ENCODE measurements at regions not wholly inside any gene's neighbourhood (a gene's known extent, or its start where the extent isn't known, plus 50 kb on each side); places are given as distances from the start of the nearest gene placed in this dataset.
"Not testable (repeated sequence)": the region's sequence is repeated elsewhere in the genome, so short reads cannot be mapped to it uniquely, and the experiment has no call there.

- no peak for DNase-seq
Measured at GRCh38 chr12:24664161-24664880, 284.6 kb downstream of the BCAT1 start.

DNA sequence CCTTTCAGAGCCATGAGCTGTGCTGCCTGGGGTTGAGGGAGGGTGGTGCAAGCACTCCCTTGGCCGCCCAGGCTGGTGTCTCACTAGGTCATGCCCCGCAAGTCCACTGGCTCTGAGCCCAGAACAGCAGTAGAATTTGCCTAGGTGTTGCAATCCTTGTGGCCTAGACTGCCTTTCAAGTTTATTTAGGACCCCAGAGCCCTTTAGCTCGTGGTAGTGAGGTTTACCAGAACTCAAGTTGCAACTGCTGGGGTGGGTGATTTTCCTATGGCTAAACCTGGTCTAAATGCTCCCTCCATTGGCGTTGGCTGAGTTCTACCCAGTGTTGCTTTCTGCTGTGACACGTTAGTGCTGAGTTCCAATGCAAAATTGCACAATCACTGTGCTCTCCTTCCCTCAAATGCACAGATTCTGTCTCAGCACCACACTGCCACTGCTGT lies 287.2 kb downstream of the BCAT1 start:
- no peak for DNase-seq

GRCh38 chr12:24659016-24659415 lies 289.9 kb downstream of the BCAT1 start:
- no peak for DNase-seq

DNA sequence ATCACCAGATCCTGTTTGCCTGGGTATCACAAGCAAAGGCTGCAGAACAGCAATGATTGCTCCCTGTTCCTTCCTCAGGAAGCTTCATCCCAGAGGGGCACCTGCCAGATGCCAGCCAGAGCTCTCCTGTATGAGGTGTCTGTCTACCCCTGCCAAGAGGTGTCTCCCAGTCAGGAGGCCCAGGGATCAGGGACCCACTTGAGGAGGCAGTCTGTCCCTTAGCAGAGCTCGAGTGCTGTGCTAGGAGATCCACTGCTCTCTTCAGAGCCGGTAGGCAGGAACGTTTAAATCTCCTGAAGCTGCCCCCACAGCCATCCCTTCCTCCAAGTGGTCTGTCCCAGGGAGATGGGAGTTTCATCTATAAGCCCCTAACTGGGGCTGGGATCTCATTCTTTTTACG lies 294.6 kb downstream of the BCAT1 start:
- not testable (repeated sequence) for DNase-seq

DNA sequence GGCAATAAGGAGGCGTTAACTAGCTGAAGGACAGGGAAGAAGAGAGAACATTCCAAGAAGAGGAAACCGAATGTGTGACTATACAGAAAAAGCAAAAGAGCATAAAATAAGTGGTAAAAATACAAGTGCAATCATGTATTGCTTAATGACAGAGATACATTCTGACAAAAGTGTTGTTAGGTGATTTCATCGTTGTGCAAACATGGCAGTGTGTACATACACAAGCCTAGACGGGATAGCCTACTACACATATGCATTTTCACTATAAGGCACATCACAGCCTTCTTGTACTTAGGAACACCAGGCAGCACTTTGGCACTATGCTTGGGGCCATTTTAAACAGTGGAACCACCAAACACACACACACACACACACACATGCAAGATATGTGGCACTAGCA lies 299.3 kb downstream of the BCAT1 start:
- DNase-seq: no peak

DNA sequence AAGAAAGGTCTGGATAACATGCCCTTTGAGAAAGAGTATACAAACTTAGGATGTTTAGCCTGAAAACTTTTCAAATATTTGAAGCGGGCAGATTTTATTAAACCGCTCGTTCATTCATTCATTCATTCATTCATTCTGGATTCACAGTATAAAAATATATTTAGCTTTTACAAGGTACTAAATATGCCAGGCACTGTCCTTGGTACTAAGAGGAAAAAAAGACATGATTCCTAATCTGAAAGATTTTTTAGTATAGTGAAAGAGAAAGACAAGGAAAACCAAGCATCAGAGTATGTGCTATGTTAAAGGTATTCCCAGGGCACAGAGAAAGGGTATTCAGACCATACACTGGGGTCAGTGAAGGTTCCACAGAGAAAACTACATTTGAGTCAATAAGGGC lies 299.7 kb downstream of the BCAT1 start:
- DNase-seq: no peak

DNA sequence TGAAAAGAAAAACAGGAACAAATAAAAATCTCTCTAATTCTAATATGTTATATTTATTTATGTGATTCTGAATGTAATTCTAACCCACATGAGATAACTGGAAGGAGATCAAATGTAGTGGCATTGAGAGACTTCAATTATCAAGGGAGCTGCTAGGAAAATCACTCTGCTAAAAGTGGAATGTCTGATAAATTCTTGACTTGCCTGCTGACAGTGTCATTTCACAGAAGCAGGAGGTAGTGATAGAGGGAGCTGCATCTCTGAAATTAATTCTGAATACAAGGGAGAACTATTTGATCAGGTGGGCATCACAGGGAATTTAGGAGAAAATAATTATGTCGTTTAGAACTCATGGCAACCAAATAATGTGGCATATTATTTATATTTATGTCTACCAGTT lies 303.6 kb downstream of the BCAT1 start:
- no peak for DNase-seq

GRCh38 chr12:24643120-24644119 lies 305.5 kb downstream of the BCAT1 start:
- no peak for DNase-seq

DNA sequence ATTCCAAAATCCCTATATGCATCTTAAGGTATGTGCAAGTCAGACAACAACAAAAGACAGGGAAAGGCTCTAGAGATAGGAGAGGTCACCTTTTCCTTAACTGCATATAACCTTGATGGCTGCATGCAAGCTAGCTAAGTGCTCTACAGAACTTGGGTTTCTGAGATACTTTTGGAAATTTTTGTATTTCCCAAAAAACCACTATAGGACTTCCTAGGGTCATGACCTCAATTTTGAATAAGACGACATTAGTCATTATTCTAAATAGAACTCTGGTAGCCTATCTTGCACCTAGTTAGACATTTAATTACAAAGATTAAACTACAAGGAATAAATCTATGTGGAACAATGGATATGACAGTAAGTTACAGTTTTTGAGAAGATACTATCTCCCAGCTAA lies 309.3 kb downstream of the BCAT1 start:
- DNase-seq: no peak

DNA sequence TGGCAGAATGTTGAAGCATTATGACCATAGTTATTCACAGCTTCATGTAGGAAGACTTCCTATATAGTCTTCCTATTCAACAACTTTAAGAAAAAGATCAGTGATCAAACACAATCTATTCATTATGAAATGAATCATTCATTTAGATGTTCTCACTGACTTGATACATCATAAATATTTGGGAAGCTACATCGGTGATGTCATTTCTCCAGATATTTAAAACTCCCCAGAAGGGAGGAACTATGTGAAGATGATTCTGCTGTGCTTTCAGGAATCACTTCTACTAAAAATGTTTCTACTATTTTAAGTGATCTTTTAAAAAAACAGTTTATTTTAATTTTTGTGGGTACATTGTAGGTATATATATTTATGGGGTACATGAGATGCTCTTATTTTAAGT lies 316.4 kb downstream of the BCAT1 start:
- no peak for DNase-seq

DNA sequence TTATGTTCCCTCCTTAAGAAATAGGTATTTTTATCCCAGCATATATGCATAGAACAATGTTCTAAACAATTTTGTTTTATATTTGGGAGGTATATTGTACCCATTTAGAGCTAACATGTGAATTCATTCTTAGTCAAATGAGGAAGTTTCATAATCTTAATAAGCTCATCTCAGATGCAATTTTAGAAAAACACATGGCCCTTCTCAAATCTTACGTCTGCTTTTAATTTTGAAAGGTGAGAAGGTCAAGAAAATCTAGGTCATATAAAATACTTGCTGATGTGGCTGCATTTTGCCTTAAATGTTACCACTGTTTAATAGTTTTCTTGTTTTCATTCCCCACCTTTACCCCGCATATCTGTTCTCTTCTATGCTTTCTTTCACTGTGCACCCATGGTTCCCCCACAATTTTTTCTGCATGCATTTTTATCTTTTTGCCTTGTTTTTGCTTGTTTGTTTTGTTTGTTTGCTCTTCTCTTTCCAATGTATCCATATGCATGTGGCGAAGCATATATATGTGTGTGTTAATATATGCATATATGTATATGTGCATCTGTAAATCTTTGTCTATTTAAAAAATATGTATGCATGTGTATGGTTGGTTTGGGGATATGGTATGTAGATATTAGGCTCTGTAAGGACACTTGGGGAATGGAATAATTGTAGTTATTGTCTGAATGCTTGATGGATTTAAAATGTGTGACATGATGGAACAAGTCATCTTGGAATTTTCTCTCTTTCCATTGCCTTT lies 317.1 kb downstream of the BCAT1 start:
- DNase-seq: no peak

- DNase-seq: no peak
Measured at GRCh38 chr12:24630856-24631255, 318.0 kb downstream of the BCAT1 start.

GRCh38 chr12:24630446-24630845 lies 318.5 kb downstream of the BCAT1 start:
- DNase-seq: no peak

GRCh38 chr12:24625103-24625502 lies 323.8 kb downstream of the BCAT1 start:
- no peak for DNase-seq

GRCh38 chr12:24619954-24620353 lies 328.9 kb downstream of the BCAT1 start:
- DNase-seq: not testable (repeated sequence)

DNA sequence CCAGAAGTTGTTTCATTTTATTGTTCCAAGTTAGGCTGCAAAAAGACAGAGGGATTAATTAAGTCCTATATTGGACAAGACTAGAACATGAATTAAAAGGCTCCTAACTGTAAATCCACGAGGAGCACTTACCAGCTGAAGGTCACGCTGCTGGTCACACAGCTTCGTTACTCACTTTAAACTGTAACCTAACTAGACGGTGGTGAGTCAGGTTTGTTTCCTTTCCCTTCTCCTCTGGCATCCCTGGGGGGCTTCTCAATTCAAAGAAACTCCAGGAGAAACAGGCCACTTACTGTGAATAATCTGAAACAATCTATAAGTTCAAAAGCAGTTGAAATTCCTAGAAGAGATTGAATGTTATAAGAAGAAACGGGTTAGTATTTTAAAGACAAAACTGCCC lies 331.4 kb downstream of the BCAT1 start:
- DNase-seq: no peak

DNA sequence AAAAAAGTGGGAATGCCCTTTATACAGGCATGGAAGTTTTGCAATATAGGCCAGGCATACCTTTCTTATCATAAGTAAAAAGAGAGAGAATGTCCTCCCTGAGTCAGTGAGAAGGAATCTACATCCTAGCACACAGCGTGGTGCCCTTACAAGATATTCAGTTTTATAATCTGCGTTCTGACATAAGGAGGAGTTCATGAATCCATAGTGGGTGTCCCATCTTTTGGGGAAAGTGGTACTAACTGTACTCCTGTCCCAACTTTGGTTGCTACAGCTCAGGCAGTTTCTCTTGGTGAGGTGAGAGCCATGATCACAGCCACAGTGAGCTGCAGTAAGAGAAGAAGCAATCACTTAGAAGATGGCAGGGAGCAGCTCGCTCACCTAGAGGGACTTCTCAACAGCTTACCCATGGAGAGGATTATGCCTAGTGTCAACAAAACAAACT lies 332.9 kb downstream of the BCAT1 start:
- DNase-seq: no peak

DNA sequence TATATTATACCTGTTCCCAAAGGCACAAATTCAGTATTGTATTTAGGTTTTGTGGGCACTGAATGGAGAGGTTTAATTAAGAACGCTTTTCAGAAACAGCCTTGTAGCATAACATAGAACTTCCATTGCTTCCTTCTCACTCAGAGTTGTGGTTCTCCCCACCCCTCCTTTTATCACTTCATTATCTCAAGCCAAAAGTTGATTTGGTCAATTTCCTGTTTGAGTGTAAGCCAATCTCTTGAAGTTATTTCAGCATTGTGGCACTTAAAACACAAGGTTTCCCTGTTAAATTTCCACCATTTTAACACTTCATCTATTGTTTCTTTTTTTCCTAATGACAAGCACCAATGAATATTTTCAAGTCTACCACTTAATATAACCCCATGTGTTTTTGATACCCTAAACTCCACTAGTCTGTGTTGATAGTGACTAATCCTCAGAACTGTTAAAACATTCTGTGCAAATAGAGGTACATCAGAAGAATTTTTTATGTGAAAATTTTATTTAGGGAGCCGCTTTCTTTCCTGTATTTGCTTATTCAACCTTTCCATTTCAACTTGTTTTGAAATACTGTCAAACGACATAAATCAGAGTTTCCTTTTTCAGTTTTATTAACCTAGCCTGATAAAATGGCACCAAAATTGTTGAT lies 340.1 kb downstream of the BCAT1 start:
- DNase-seq: no peak

GRCh38 chr12:24608108-24608507 lies 340.8 kb downstream of the BCAT1 start:
- DNase-seq: no peak

DNA sequence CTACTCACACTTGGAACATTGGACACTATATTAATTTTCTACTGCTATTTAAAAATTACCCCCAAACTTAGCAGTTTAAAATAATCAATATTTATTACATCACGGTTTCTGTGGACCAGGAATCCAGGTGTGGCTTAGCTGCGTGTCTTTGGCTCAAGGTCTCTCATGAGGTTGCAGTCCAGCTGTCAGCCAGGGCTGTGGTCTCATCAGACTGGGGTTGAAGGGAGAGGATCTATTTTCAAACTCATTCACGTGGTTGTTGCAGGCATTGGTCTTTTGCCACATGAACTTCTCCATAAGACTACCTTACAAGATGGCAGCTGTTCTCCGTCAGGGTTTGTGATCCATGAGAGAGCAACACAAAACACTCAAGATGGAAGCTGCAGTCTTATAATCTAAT lies 343.0 kb downstream of the BCAT1 start:
- no peak for DNase-seq

DNA sequence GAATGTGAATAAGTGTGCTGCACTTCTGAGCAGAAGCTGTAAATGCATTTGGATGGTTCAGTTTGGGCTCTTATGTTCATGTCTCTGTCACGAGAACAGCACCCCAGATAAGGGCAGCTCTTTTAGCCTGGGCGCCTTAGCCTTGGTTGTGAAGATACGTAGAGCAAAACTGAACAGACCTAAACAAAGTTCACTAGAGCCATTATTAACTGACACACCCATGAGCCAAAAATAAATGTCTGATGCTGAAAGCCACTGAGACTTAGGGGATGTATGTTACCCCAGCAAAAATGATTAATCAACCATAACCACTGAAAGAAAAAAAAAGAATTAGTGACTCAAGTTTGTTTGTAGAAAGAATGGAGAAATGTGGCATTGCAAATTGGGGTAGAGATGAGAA lies 343.4 kb downstream of the BCAT1 start:
- DNase-seq: no peak

- no peak for DNase-seq
Measured at GRCh38 chr12:24603371-24603770, 345.5 kb downstream of the BCAT1 start.

DNA sequence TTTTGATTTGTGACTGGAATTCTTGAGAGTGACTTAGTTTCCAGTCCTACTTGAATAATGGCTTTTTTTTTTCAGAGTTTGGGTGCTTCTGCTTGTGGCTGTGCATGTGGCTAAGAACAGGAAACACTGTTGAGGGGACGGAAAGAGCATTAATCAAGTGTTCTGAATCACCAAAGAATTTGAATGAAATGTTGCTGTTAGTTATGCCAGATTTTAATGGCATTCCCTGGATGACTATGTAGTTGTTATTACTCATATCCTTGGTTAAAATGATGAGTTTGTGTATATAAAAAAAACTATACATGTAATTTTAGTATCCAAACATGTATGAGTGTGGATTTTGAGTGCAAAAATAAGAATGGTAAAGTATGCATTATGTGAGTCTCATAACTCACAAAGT lies 347.9 kb downstream of the BCAT1 start:
- no peak for DNase-seq
